ENCODE measurements at regions not wholly inside any gene's neighbourhood (a gene's known extent, or its start where the extent isn't known, plus 50 kb on each side); places are given as distances from the start of the nearest gene placed in this dataset.

DNA sequence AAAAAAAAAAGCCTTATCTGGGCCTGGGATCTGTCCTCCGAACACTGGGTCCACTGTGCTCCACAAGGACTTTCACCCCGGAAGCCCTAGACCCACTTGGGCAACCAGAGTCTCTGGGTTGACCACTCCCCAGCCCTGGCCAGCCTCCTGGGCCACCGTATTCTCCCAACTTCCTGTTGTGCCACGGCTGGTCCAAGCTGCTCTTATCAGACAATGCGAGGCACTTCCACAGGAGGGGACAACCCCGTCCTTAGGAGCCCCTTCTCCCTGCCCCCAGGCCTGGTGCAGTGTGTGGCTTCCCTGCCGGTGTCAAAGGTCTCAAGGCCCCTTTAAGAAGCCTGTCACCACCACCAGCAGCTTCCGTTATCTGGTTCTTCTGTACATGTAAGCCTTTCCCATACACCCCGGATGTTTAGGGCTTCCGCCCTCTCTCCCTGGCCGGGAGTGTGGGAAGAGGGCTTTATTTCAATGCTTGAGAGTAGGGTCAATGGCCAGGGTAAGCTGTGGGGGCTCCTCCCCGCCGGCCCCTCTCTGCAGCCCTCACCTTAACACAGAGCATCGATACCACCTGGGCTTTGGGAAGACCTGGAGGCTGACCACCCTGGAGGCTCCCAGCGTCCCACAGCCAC lies 313.0 kb downstream of the SEC14L1 start (continued):
- TF ChIP-seq SMYD3 (CRISPR knock-in tag; IDR thresholded peaks at IDR 0.05): 0 out of 2 replicates have a peak, but pooled peaks have one; percentile 29
- TF ChIP-seq AGO1 (IDR thresholded peaks at IDR 0.05; ENCODE audit: low read depth, low read length, poor library complexity, severe bottlenecking): peak; percentile 62
- peak; percentile 68 for TF ChIP-seq FOXA3 (CRISPR knock-in tag; IDR thresholded peaks at IDR 0.05)
- no peak for TF ChIP-seq KLF9 (CRISPR knock-in tag; IDR thresholded peaks at IDR 0.05; ENCODE audit: low read depth)
- TF ChIP-seq THAP11 (CRISPR knock-in tag; IDR thresholded peaks at IDR 0.05): peak; percentile 83
- TF ChIP-seq, protein P1, sequence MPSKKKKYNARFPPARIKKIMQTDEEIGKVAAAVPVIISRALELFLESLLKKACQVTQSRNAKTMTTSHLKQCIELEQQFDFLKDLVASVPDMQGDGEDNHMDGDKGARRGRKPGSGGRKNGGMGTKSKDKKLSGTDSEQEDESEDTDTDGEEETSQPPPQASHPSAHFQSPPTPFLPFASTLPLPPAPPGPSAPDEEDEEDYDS (CRISPR knock-in tag; IDR thresholded peaks at IDR 0.05): peak; percentile 72
- TF ChIP-seq, protein P2, sequence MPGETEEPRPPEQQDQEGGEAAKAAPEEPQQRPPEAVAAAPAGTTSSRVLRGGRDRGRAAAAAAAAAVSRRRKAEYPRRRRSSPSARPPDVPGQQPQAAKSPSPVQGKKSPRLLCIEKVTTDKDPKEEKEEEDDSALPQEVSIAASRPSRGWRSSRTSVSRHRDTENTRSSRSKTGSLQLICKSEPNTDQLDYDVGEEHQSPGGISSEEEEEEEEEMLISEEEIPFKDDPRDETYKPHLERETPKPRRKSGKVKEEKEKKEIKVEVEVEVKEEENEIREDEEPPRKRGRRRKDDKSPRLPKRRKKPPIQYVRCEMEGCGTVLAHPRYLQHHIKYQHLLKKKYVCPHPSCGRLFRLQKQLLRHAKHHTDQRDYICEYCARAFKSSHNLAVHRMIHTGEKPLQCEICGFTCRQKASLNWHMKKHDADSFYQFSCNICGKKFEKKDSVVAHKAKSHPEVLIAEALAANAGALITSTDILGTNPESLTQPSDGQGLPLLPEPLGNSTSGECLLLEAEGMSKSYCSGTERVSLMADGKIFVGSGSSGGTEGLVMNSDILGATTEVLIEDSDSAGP (CRISPR knock-in tag; IDR thresholded peaks at IDR 0.05; ENCODE audit: borderline replicate concordance): peak; percentile 99
- TF ChIP-seq PRMT3 (CRISPR knock-in tag; IDR thresholded peaks at IDR 0.05; ENCODE audit: borderline replicate concordance, low read depth): no peak
- TF ChIP-seq ZNF225 (CRISPR knock-in tag; IDR thresholded peaks at IDR 0.05): no peak
- no peak for TF ChIP-seq PRPF4 (IDR thresholded peaks at IDR 0.05; ENCODE audit: low read depth, low read length, poor library complexity, severe bottlenecking)
- TF ChIP-seq ZNF589 (CRISPR knock-in tag; conservative IDR thresholded peaks at IDR 0.05): 0 out of 2 replicates have a peak, but pooled peaks have one; percentile 60
- no peak for TF ChIP-seq PTBP1 (IDR thresholded peaks at IDR 0.05; ENCODE audit: low read depth, low read length, poor library complexity, severe bottlenecking)
- TF ChIP-seq ZNF350 (CRISPR knock-in tag; IDR thresholded peaks at IDR 0.05; ENCODE audit: borderline replicate concordance, low read depth): peak; percentile 58; the same call in 1 of the 2 replicates
- TF ChIP-seq ZNF205 (CRISPR knock-in tag; IDR thresholded peaks at IDR 0.05): 0 out of 2 replicates have a peak, but pooled peaks have one; percentile 17
- TF ChIP-seq HMGA1 (CRISPR knock-in tag; conservative IDR thresholded peaks at IDR 0.05): no peak
- TF ChIP-seq ZNF12 (CRISPR knock-in tag; IDR thresholded peaks at IDR 0.05): no peak; the same call in 1 of the 2 replicates
- TF ChIP-seq, protein P3, sequence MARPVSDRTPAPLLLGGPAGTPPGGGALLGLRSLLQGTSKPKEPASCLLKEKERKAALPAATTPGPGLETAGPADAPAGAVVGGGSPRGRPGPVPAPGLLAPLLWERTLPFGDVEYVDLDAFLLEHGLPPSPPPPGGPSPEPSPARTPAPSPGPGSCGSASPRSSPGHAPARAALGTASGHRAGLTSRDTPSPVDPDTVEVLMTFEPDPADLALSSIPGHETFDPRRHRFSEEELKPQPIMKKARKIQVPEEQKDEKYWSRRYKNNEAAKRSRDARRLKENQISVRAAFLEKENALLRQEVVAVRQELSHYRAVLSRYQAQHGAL (CRISPR knock-in tag; IDR thresholded peaks at IDR 0.05; ENCODE audit: not compliant biosample characterization): no peak
- TF ChIP-seq NAIF1 (CRISPR knock-in tag; IDR thresholded peaks at IDR 0.05; ENCODE audit: borderline replicate concordance): peak; percentile 64; the same call in 1 of the 2 replicates
- peak; percentile 61; the same call in 1 of the 2 replicates for TF ChIP-seq CBX5 (CRISPR knock-in tag; IDR thresholded peaks at IDR 0.05; ENCODE audit: borderline replicate concordance)
- TF ChIP-seq HNRNPL (IDR thresholded peaks at IDR 0.05; ENCODE audit: low read depth, low read length): peak; percentile 64; the same call in 1 of the 2 replicates
- peak; percentile 67 for TF ChIP-seq NR2F6 (IDR thresholded peaks at IDR 0.05)
- peak; percentile 65 for TF ChIP-seq NR2F6 (CRISPR knock-in tag; IDR thresholded peaks at IDR 0.05)
- no peak; the same call in 1 of the 2 replicates for TF ChIP-seq ZNF460 (CRISPR knock-in tag; IDR thresholded peaks at IDR 0.05; ENCODE audit: borderline replicate concordance)
- TF ChIP-seq, protein P4, sequence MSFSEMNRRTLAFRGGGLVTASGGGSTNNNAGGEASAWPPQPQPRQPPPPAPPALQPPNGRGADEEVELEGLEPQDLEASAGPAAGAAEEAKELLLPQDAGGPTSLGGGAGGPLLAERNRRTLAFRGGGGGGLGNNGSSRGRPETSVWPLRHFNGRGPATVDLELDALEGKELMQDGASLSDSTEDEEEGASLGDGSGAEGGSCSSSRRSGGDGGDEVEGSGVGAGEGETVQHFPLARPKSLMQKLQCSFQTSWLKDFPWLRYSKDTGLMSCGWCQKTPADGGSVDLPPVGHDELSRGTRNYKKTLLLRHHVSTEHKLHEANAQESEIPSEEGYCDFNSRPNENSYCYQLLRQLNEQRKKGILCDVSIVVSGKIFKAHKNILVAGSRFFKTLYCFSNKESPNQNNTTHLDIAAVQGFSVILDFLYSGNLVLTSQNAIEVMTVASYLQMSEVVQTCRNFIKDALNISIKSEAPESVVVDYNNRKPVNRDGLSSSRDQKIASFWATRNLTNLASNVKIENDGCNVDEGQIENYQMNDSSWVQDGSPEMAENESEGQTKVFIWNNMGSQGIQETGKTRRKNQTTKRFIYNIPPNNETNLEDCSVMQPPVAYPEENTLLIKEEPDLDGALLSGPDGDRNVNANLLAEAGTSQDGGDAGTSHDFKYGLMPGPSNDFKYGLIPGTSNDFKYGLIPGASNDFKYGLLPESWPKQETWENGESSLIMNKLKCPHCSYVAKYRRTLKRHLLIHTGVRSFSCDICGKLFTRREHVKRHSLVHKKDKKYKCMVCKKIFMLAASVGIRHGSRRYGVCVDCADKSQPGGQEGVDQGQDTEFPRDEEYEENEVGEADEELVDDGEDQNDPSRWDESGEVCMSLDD (CRISPR knock-in tag; IDR thresholded peaks at IDR 0.05; ENCODE audit: borderline replicate concordance): peak; percentile 89

Measured in HepG2 (cell line).